ENCODE measurements at regions not wholly inside any gene's neighbourhood (a gene's known extent, or its start where the extent isn't known, plus 50 kb on each side); places are given as distances from the start of the nearest gene placed in this dataset.

GRCh38 chr4:1467581-1468458 lies 61.6 kb upstream of the NKX1-1 start:
- Histone ChIP-seq H3K27me3 (ENCODE audit: control insufficient read depth, insufficient read depth) (no peaks in the 10 kb centered on the region), H3K4me1 (ENCODE audit: control insufficient read depth, insufficient read depth, low read length) (no peaks in the 10 kb centered on the region), H3K27ac (ENCODE audit: low read length) (no peak overlapping the region), H3K4me3 (ENCODE audit: low read length) (no peak overlapping the region), H3K9me3 (ENCODE audit: control insufficient read depth, low read length) (no peaks in the 10 kb centered on the region)
- 88% methylated on average over 6 of the region's 6 CpGs for WGBS
- DNase-seq: no peak
- ATAC-seq: no peak
- intact Hi-C loops (cut with DNase I): no loop called here

- Histone ChIP-seq H3K9me3 (ENCODE audit: control insufficient read depth, low read length) (no peaks in the 10 kb centered on the region), H3K4me3 (ENCODE audit: low read length) (no peak overlapping the region), H3K4me1 (ENCODE audit: control insufficient read depth, insufficient read depth, low read length) (no peaks in the 10 kb centered on the region), H3K27ac (ENCODE audit: low read length) (no peak overlapping the region), H3K27me3 (ENCODE audit: control insufficient read depth, insufficient read depth) (no peaks in the 10 kb centered on the region)
- ATAC-seq (no peak), DNase-seq (no peak)
- WGBS: 81% methylated on average over 6 of the region's 6 CpGs
- intact Hi-C loops (cut with DNase I): no loop called here
Observed at GRCh38 chr4:1466863-1467165, 60.6 kb upstream of the NKX1-1 start.

GRCh38 chr4:1466034-1466862 lies 60.0 kb upstream of the NKX1-1 start:
- ATAC-seq: no peak
- H3K27me3 ChIP-seq (ENCODE audit: control insufficient read depth, insufficient read depth): no peaks in the 10 kb centered on the region
- H3K4me3 ChIP-seq (ENCODE audit: low read length): no peak overlapping the region
- no peak overlapping the region for H3K27ac ChIP-seq (ENCODE audit: low read length)
- WGBS: 86% methylated on average over 24 of the region's 24 CpGs
- H3K4me1 ChIP-seq (ENCODE audit: control insufficient read depth, insufficient read depth, low read length): no peaks in the 10 kb centered on the region
- DNase-seq: peak in 1 of 3 donors; percentile 52
- intact Hi-C loops (cut with DNase I): no loop called here
- no peaks in the 10 kb centered on the region for H3K9me3 ChIP-seq (ENCODE audit: control insufficient read depth, low read length)

- Histone ChIP-seq H3K9me3 (ENCODE audit: control insufficient read depth, low read length) (no peaks in the 10 kb centered on the region), H3K4me3 (ENCODE audit: low read length) (no peak overlapping the region), H3K27ac (ENCODE audit: low read length) (no peak overlapping the region), H3K4me1 (ENCODE audit: control insufficient read depth, insufficient read depth, low read length) (no peaks in the 10 kb centered on the region), H3K27me3 (ENCODE audit: control insufficient read depth, insufficient read depth) (no peaks in the 10 kb centered on the region)
- 77% methylated on average over 24 of the region's 24 CpGs for WGBS
- DNase-seq: peak in 1 of 3 donors; percentile 46
- intact Hi-C loops (cut with DNase I): no loop called here
- no peak for ATAC-seq
Observed at GRCh38 chr4:1465173-1466033, 59.2 kb upstream of the NKX1-1 start.

GRCh38 chr4:1464581-1465171 lies 58.4 kb upstream of the NKX1-1 start:
- no peak for ATAC-seq
- Histone ChIP-seq H3K4me3 (ENCODE audit: low read length) (no peak overlapping the region), H3K4me1 (ENCODE audit: control insufficient read depth, insufficient read depth, low read length) (no peaks in the 10 kb centered on the region), H3K27ac (ENCODE audit: low read length) (no peak overlapping the region), H3K9me3 (ENCODE audit: control insufficient read depth, low read length) (no peaks in the 10 kb centered on the region), H3K27me3 (ENCODE audit: control insufficient read depth, insufficient read depth) (no peaks in the 10 kb centered on the region)
- intact Hi-C loops (cut with DNase I): no loop called here
- DNase-seq: peak in 1 of 3 donors; percentile 40
- WGBS: 77% methylated on average over 15 of the region's 15 CpGs

- WGBS: 76% methylated on average over 22 of the region's 22 CpGs
- no peaks in the 10 kb centered on the region for H3K4me1 ChIP-seq (ENCODE audit: control insufficient read depth, insufficient read depth, low read length)
- no peak overlapping the region for H3K27ac ChIP-seq (ENCODE audit: low read length)
- no peak for ATAC-seq
- peak in 1 of 3 donors; percentile 37 for DNase-seq
- intact Hi-C loops (cut with DNase I): no loop called here
- H3K27me3 ChIP-seq (ENCODE audit: control insufficient read depth, insufficient read depth): no peaks in the 10 kb centered on the region
- no peaks in the 10 kb centered on the region for H3K9me3 ChIP-seq (ENCODE audit: control insufficient read depth, low read length)
- no peak overlapping the region for H3K4me3 ChIP-seq (ENCODE audit: low read length)
Observed at GRCh38 chr4:1463927-1464540, 57.8 kb upstream of the NKX1-1 start.

- Histone ChIP-seq H3K4me1 (ENCODE audit: control insufficient read depth, insufficient read depth, low read length) (no peaks in the 10 kb centered on the region), H3K9me3 (ENCODE audit: control insufficient read depth, low read length) (no peaks in the 10 kb centered on the region), H3K27ac (ENCODE audit: low read length) (no peak overlapping the region), H3K27me3 (ENCODE audit: control insufficient read depth, insufficient read depth) (no peaks in the 10 kb centered on the region), H3K4me3 (ENCODE audit: low read length) (no peak overlapping the region)
- intact Hi-C loops (cut with DNase I): no loop called here
- peak in 1 of 2 donors; percentile 17 for ATAC-seq
- DNase-seq: peak in 1 of 3 donors; percentile 41
- WGBS: 45% methylated on average over 30 of the region's 30 CpGs
Observed at GRCh38 chr4:1463088-1463926, 57.1 kb upstream of the NKX1-1 start.

- intact Hi-C loops (cut with DNase I): no loop called here
- Histone ChIP-seq H3K4me1 (ENCODE audit: control insufficient read depth, insufficient read depth, low read length) (no peaks in the 10 kb centered on the region), H3K9me3 (ENCODE audit: control insufficient read depth, low read length) (no peaks in the 10 kb centered on the region), H3K4me3 (ENCODE audit: low read length) (no peak overlapping the region), H3K27ac (ENCODE audit: low read length) (no peak overlapping the region), H3K27me3 (ENCODE audit: control insufficient read depth, insufficient read depth) (no peaks in the 10 kb centered on the region)
- DNase-seq (peak in 1 of 3 donors; percentile 31), ATAC-seq (no peak)
- 52% methylated on average over 14 of the region's 14 CpGs for WGBS
Observed at GRCh38 chr4:1462768-1463075, 56.5 kb upstream of the NKX1-1 start.

- no peaks in the 10 kb centered on the region for H3K27me3 ChIP-seq (ENCODE audit: control insufficient read depth, insufficient read depth)
- 47% methylated on average over 31 of the region's 31 CpGs for WGBS
- intact Hi-C loops (cut with DNase I): no loop called here
- H3K4me1 ChIP-seq (ENCODE audit: control insufficient read depth, insufficient read depth, low read length): no peaks in the 10 kb centered on the region
- no peak overlapping the region for H3K27ac ChIP-seq (ENCODE audit: low read length)
- H3K4me3 ChIP-seq (ENCODE audit: low read length): no peak overlapping the region
- no peaks in the 10 kb centered on the region for H3K9me3 ChIP-seq (ENCODE audit: control insufficient read depth, low read length)
- ATAC-seq (no peak), DNase-seq (no peak)
Observed at GRCh38 chr4:1462009-1462767, 55.9 kb upstream of the NKX1-1 start.

All from right cardiac atrium (tissue), 5 donors.